ENCODE measurements at regions not wholly inside any gene's neighbourhood (a gene's known extent, or its start where the extent isn't known, plus 50 kb on each side); places are given as distances from the start of the nearest gene placed in this dataset.

DNA sequence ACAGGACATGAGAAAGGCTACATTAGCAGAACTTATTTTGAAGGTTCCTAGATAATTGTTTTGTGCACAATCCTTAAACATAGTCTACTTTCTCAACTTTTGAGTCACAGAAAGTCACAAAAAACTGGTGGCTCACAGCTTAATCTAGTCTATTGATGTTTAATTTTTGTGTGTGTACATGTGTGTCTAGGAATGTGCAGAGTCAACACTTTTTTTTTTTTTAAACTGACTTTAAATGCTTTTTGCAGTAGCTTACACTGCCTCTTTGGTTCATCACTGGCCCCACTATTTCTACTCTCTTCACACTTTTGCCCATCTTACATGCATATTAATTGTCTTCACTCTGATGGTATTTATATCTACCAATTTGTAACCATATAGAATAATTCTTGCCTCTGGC, 566.9 kb downstream of the BCKDHB start:
- TF ChIP-seq, protein P1, sequence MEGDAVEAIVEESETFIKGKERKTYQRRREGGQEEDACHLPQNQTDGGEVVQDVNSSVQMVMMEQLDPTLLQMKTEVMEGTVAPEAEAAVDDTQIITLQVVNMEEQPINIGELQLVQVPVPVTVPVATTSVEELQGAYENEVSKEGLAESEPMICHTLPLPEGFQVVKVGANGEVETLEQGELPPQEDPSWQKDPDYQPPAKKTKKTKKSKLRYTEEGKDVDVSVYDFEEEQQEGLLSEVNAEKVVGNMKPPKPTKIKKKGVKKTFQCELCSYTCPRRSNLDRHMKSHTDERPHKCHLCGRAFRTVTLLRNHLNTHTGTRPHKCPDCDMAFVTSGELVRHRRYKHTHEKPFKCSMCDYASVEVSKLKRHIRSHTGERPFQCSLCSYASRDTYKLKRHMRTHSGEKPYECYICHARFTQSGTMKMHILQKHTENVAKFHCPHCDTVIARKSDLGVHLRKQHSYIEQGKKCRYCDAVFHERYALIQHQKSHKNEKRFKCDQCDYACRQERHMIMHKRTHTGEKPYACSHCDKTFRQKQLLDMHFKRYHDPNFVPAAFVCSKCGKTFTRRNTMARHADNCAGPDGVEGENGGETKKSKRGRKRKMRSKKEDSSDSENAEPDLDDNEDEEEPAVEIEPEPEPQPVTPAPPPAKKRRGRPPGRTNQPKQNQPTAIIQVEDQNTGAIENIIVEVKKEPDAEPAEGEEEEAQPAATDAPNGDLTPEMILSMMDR (conservative IDR thresholded peaks at IDR 0.05; ENCODE audit: low read depth, low read length) = no peak
- TF ChIP-seq EZH2 (IDR thresholded peaks at IDR 0.05; ENCODE audit: borderline replicate concordance, low read depth, low read length, poor library complexity, severe bottlenecking) = no peak
